Spleen (tissue), 11 donors: ENCODE measurements at regions not wholly inside any gene's neighbourhood (a gene's known extent, or its start where the extent isn't known, plus 50 kb on each side); places are given as distances from the start of the nearest gene placed in this dataset.

Source experiments
- DNase-seq: peaks from one replicate; pipeline ENCODE4 v3.0.0-alpha.2; 2020
- H3K27ac ChIP-seq, 8 donors: fragments of 200-600 bp; sonication (generic) in 7 of 8; 1 replicate in 4 of 8; 2 replicates in 4 of 8; pipeline versions ENCODE4 v1.5.0 to v1.8.0; 2016 to 2021; ENCODE audit warnings: inconsistent platforms in 4 of 8, mild to moderate bottlenecking in 4 of 8, moderate library complexity in 1 of 8
- H3K27me3 ChIP-seq, 7 donors: fragments of 200-600 bp; sonication (generic) in 6 of 7; replicated peaks in 1 of 7; 1 replicate in 4 of 7; 2 replicates in 3 of 7; pipeline versions ENCODE4 v1.5.0 to v1.8.0; 2016 to 2021; ENCODE audit warnings: inconsistent platforms in 3 of 7, mild to moderate bottlenecking in 1 of 7
- H3K36me3 ChIP-seq, 6 donors: fragments of 200-600 bp; sonication (generic) in 5 of 6; 1 replicate in 4 of 6; 2 replicates in 2 of 6; pipeline versions ENCODE4 v1.5.0 to v1.8.0; 2016 to 2021; ENCODE audit warnings: inconsistent platforms in 2 of 6
- H3K4me1 ChIP-seq, 6 donors: fragments of 200-600 bp; sonication (generic) in 5 of 6; 1 replicate in 3 of 6; 2 replicates in 3 of 6; pipeline versions ENCODE4 v1.5.0 to v1.8.0; 2016 to 2021; ENCODE audit warnings: inconsistent platforms in 3 of 6
- H3K4me3 ChIP-seq, 8 donors: fragments of 200-600 bp; sonication (generic) in 7 of 8; 1 replicate in 4 of 8; 2 replicates in 4 of 8; pipeline versions ENCODE4 v1.5.0 to v1.8.0; 2016 to 2021; ENCODE audit warnings: inconsistent platforms in 4 of 8, mild to moderate bottlenecking in 4 of 8, moderate library complexity in 2 of 8
- H3K9me3 ChIP-seq, 8 donors: fragments of 200-600 bp; sonication (generic) in 7 of 8; 1 replicate in 4 of 8; 2 replicates in 4 of 8; pipeline versions ENCODE4 v1.5.0 to v1.8.0; 2016 to 2021; ENCODE audit warnings: inconsistent platforms in 4 of 8
- POLR2A ChIP-seq, 3 donors: fragments of 450-650 bp; IDR thresholded peaks; one replicate each; pipeline ENCODE4 v1.5.1; 2017; ENCODE audit warnings: antibody characterized with exemption in 3 of 3, mild to moderate bottlenecking in 1 of 3
- POLR2AphosphoS5 ChIP-seq, 3 donors: sonication (generic); formaldehyde crosslinking; IDR thresholded peaks; one replicate each; pipeline ENCODE4 v1.5.1; 2017; ENCODE audit warnings: antibody characterized with exemption in 3 of 3
- WGBS, 5 donors: extraction: QIAGEN DNeasy Blood & Tissue Kit in 3 of 5; methylation state at CpG; one replicate each; pipeline versions ENCODE4 v1.1.5 to v1.1.7; 2013 to 2018; 5-methylcytosine and 5-hydroxymethylcytosine counted together
- intact Hi-C: fragments of 100-400 bp; cut with DNase I; formaldehyde crosslinking; loops from one replicate; pipeline ENCODE4 v1.15.0; 2023; ENCODE audit warnings: low total_unique reads
- TF ChIP-seq, protein P1 (sequence below), 11 experiments: fragments of 200-600 bp in 7 of 11; fragments of 450-650 bp in 4 of 11; sonication (generic) in 4 of 11; IDR thresholded peaks in 8 of 11; conservative IDR thresholded peaks in 3 of 11; 1 replicate in 7 of 11; 2 replicates in 4 of 11; pipeline versions ENCODE4 v1.4.0 to v1.8.0; 2016 to 2021; ENCODE audit warnings: antibody characterized with exemption in 11 of 11, inconsistent platforms in 4 of 11, mild to moderate bottlenecking in 1 of 11
- donor health status: healthy with polysubstance abuse.
- donor health status: DM: no; HTN: no; CAD: no; lungs with moderate emphysema.
- donor health status: DM: no; HTN: no; CAD: no.
- donor health status: Bipolar disorder and iron deficiency.
- donor health status: healthy.
- donor health status: DM: no; HTN: no; CAD: no.
- donor health status: DM: yes; HTN: yes; CAD: no.

DNA sequence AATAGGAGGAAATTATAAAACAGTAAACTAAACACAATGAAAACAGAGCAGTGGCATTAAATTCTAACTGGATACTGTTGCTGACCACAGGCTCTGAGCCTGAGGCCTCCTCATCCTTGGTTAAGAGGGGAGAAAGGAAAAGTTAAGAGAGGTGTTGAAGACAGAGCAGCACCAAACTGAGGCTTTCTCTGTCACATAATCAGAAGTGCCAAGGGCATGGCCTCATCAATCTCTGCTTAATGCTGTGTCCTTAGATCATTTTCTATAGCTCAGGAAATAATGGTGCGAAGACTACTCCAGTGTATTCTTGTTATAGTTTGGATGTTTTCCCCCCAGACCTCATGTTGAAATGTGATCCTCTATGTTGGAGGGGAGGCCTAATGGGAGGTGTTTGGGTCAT, 160.9 kb upstream of the SLC1A4 start:
- Histone ChIP-seq H3K9me3 (no peaks in the 10 kb centered on the region), H3K27ac (no peak overlapping the region), H3K27me3 (no peaks in the 10 kb centered on the region), H3K4me3 (no peak overlapping the region), H3K4me1 (peaks cover 0 to 29% (median 16%) of the 10 kb centered on the region in 6 donors), H3K36me3 (no peaks in the 10 kb centered on the region)
- WGBS, 5 donors: 86 to 100% (median 96%) methylated on average over 1 of the region's 1 CpG
- no peak for DNase-seq
- TF ChIP-seq, protein P1, sequence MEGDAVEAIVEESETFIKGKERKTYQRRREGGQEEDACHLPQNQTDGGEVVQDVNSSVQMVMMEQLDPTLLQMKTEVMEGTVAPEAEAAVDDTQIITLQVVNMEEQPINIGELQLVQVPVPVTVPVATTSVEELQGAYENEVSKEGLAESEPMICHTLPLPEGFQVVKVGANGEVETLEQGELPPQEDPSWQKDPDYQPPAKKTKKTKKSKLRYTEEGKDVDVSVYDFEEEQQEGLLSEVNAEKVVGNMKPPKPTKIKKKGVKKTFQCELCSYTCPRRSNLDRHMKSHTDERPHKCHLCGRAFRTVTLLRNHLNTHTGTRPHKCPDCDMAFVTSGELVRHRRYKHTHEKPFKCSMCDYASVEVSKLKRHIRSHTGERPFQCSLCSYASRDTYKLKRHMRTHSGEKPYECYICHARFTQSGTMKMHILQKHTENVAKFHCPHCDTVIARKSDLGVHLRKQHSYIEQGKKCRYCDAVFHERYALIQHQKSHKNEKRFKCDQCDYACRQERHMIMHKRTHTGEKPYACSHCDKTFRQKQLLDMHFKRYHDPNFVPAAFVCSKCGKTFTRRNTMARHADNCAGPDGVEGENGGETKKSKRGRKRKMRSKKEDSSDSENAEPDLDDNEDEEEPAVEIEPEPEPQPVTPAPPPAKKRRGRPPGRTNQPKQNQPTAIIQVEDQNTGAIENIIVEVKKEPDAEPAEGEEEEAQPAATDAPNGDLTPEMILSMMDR (IDR thresholded peaks at IDR 0.05 in 8 of 11, conservative IDR thresholded peaks at IDR 0.05 in 3 of 11): no peak
- no peak for TF ChIP-seq POLR2AphosphoS5 (IDR thresholded peaks at IDR 0.05)
- no peak for TF ChIP-seq POLR2A (IDR thresholded peaks at IDR 0.05)
- intact Hi-C loops: no loop called here

DNA sequence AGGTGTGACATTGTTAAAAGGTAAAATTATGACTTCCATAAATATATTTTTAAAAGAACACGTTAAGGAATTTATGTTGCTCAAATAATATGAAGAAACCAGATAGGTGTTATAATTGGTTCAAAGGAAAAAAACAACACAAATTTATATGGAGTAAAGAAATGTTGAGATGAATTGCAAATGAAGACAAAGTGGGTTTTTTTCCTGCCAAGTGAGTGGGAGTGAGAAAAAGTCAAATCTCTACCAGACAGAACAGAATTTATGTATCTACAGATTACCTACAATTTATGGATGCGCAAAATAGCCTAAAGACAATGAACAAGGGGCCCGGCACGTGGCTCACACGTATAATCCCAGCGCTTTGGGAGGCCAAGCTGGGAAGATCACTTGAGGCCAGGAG, 159.7 kb upstream of the SLC1A4 start:
- WGBS, 5 donors: 90 to 99% (median 95%) methylated on average over 6 of the region's 6 CpGs
- DNase-seq: no peak
- Histone ChIP-seq H3K4me3 (no peak overlapping the region), H3K27me3 (no peaks in the 10 kb centered on the region), H3K36me3 (no peaks in the 10 kb centered on the region), H3K4me1 (peaks cover 0 to 29% (median 16%) of the 10 kb centered on the region in 6 donors), H3K27ac (no peak overlapping the region), H3K9me3 (no peaks in the 10 kb centered on the region)
- TF ChIP-seq POLR2AphosphoS5 (IDR thresholded peaks at IDR 0.05) (no peak), POLR2A (IDR thresholded peaks at IDR 0.05) (no peak)
- TF ChIP-seq, protein P1 (IDR thresholded peaks at IDR 0.05 in 8 of 11, conservative IDR thresholded peaks at IDR 0.05 in 3 of 11): no peak
- intact Hi-C loops: no loop called here

DNA sequence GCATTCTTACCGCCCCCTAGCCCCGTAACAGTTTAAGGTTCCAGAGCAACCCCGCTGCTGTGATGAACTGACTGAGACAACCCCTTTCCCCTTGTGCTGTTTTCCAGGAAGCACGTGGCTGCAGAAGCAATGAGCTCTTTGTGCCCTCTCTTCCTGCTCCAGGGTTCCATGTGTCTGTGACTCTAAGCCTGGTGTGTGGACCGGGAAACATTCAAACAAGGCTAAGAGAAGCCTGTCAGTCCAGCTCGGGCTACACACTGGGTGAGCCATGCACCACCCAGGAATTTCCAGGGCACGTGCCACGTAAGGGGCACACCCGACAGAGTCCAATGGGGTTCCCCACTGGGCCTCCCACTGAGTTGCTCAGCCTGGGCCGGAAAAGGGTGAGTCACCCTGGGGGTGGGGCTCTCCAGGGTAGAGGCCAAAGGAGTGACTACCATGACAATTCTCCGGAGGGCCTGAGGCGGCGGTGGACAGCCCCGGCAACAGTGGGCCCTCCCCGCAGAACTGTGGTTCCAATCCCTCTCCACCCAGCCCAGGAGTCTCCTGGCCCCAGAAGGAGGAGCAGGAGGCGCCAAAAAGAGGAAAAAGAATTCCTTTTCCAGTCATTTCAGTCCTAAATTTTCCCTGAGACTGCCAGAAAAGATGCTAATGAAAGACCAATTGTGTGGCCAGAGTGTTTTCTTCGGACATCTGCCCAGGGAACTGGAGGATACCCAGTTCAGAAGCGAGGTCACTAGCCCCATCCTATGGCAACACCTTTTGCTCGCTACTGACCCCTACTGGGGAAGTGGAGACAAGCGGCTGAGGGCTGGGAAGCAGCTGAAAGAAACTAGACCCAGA, 157.8 kb upstream of the SLC1A4 start:
- WGBS, 5 donors: 30 to 58% (median 33%) methylated on average over 16 to 20 of the region's 20 CpGs
- intact Hi-C loops: no loop called here

DNA sequence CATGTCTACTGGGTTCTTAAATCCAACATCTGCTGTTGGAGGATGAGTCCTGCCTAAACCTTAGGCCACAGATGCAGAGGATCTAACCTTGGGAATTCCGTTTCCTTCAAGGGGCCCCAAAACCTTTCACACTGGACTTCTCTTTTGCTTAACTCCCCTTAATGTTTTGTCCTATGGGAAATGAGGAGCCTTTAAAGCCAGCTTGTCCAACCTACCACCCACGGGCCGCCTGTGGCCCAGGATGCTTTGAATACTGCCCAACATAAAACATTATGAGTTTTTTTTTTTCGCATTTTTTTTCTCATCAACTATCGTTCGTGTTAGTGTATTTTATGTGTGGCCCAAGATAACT, 157.2 kb upstream of the SLC1A4 start:
- Histone ChIP-seq H3K27me3 (no peaks in the 10 kb centered on the region), H3K36me3 (no peaks in the 10 kb centered on the region), H3K9me3 (no peaks in the 10 kb centered on the region), H3K27ac (peak overlapping the region in 6 of 8 donors; percentile 33 to 84 (median 76)), H3K4me1 (peaks cover 0 to 16% (median 13%) of the 10 kb centered on the region in 6 donors), H3K4me3 (peak overlapping the region in 1 of 8 donors; percentile 49)
- TF ChIP-seq, protein P1 (IDR thresholded peaks at IDR 0.05 in 8 of 11, conservative IDR thresholded peaks at IDR 0.05 in 3 of 11): peak in 2 of 11 experiments; percentile 2 to 60
- TF ChIP-seq POLR2A (IDR thresholded peaks at IDR 0.05) (no peak), POLR2AphosphoS5 (IDR thresholded peaks at IDR 0.05) (no peak)
- DNase-seq: no peak
- 77 to 87% (median 83%) methylated on average over 6 of the region's 6 CpGs for whole genome bisulfite sequencing, 5 donors
- intact Hi-C loops: no loop called here

More for the DNA sequence above, 157.8 kb upstream of the SLC1A4 start:
- peak overlapping the region in 7 of 8 donors; percentile 33 to 84 (median 76) for H3K27ac ChIP-seq
- peak; percentile 22 to 66 (median 52) for TF ChIP-seq POLR2AphosphoS5 (IDR thresholded peaks at IDR 0.05)
- TF ChIP-seq POLR2A (IDR thresholded peaks at IDR 0.05): no peak
- TF ChIP-seq, protein P1 (IDR thresholded peaks at IDR 0.05 in 8 of 11, conservative IDR thresholded peaks at IDR 0.05 in 3 of 11): peak; percentile 72 to 95 (median 87)
- DNase-seq: peak; percentile 92
- H3K27me3 ChIP-seq: no peaks in the 10 kb centered on the region
- no peaks in the 10 kb centered on the region for H3K9me3 ChIP-seq
- H3K4me3 ChIP-seq: peak overlapping the region in 2 of 8 donors; percentile 1 to 49
- H3K36me3 ChIP-seq: no peaks in the 10 kb centered on the region
- peaks cover 0 to 16% (median 13%) of the 10 kb centered on the region in 6 donors for H3K4me1 ChIP-seq
